HEK293 (cell line): ENCODE measurements at regions not wholly inside any gene's neighbourhood (a gene's known extent, or its start where the extent isn't known, plus 50 kb on each side); places are given as distances from the start of the nearest gene placed in this dataset.
A peak's percentile ranks its signal among the peaks of the same experiment; 100 is the strongest.

ENCODE experiments used
- CTCF ChIA-PET: fragments of 350-600 bp; formaldehyde crosslinking; extraction: SDS; loops from one replicate; lab custom pipeline; 2021; ENCODE audit warnings: antibody characterized with exemption; lab: Yijun Ruan, JAX
- POLR2A ChIA-PET: fragments of 300-600 bp; formaldehyde crosslinking; extraction: SDS; loops from one replicate; lab custom pipeline; 2020; ENCODE audit warnings: antibody characterized with exemption, inconsistent platforms; lab: Yijun Ruan, JAX
- H3K27ac ChIP-seq: fragments of 200-500 bp; sonication (Bioruptor generic); 2 replicates; pipeline ENCODE4 v1.5.1; 2014; ENCODE audit warnings: low read depth, low read length, control low read depth, inconsistent platforms; ENCODE audit errors: extremely low read depth
- H3K36me3 ChIP-seq, 2 experiments: fragments of 200-500 bp in 1 of 2; sonication (Bioruptor generic) in 1 of 2; 1 replicate in 1 of 2; 2 replicates in 1 of 2; pipeline ENCODE4 v1.5.1; 2014 to 2017; ENCODE audit warnings: inconsistent platforms in 2 of 2, low read length in 2 of 2; ENCODE audit not compliant: control insufficient read depth in 2 of 2, insufficient read depth in 1 of 2
- H3K4me1 ChIP-seq: fragments of 200-500 bp; sonication (Bioruptor generic); 2 replicates; pipeline ENCODE4 v1.5.1; 2014; ENCODE audit warnings: mild to moderate bottlenecking, low read length, inconsistent platforms; ENCODE audit not compliant: control insufficient read depth, insufficient read depth
- H3K4me3 ChIP-seq: 2 replicates; pipeline ENCODE4 v1.5.1; 2011; ENCODE audit warnings: low read depth, mild to moderate bottlenecking, control low read depth, low read length, moderate library complexity
- H3K9me3 ChIP-seq: fragments of 200-500 bp; sonication (Bioruptor generic); 2 replicates; pipeline ENCODE4 v1.5.1; 2014; ENCODE audit warnings: low read depth, low read length, inconsistent platforms; ENCODE audit not compliant: control insufficient read depth, insufficient read depth
- ATF2 ChIP-seq: fragments of 450-650 bp; formaldehyde crosslinking; IDR thresholded peaks from 2 replicates; pipeline ENCODE4 v1.5.1; 2016; ENCODE audit warnings: missing biosample characterization, missing genetic modification characterization, low read depth
- BCL11B ChIP-seq: fragments of 450-650 bp; formaldehyde crosslinking; IDR thresholded peaks from 2 replicates; pipeline ENCODE4 v1.5.1; 2016; ENCODE audit warnings: low read depth, missing biosample characterization, missing genetic modification characterization
- GLIS2 ChIP-seq: fragments of 450-650 bp; formaldehyde crosslinking; IDR thresholded peaks from 2 replicates; pipeline ENCODE4 v1.5.1; 2016; ENCODE audit warnings: missing biosample characterization, missing genetic modification characterization
- KLF7 ChIP-seq: fragments of 450-650 bp; formaldehyde crosslinking; IDR thresholded peaks from 2 replicates; pipeline ENCODE4 v1.5.1; 2016; ENCODE audit warnings: missing biosample characterization, missing genetic modification characterization, borderline replicate concordance
- MYNN ChIP-seq: fragments of 450-650 bp; formaldehyde crosslinking; IDR thresholded peaks from 2 replicates; pipeline ENCODE4 v1.5.1; 2016; ENCODE audit warnings: missing biosample characterization, missing genetic modification characterization, borderline replicate concordance
- OVOL3 ChIP-seq: fragments of 450-650 bp; formaldehyde crosslinking; IDR thresholded peaks from 2 replicates; pipeline ENCODE4 v1.5.1; 2016; ENCODE audit warnings: missing biosample characterization, missing genetic modification characterization
- ZFP3 ChIP-seq: fragments of 450-650 bp; formaldehyde crosslinking; IDR thresholded peaks from 2 replicates; pipeline ENCODE4 v1.5.1; 2016; ENCODE audit warnings: low read depth, missing biosample characterization, missing genetic modification characterization
- ZNF114 ChIP-seq: fragments of 450-650 bp; formaldehyde crosslinking; IDR thresholded peaks from 2 replicates; pipeline ENCODE4 v1.5.0; 2017; ENCODE audit warnings: missing biosample characterization, missing genetic modification characterization
- ZNF155 ChIP-seq: fragments of 450-650 bp; formaldehyde crosslinking; IDR thresholded peaks from 2 replicates; pipeline ENCODE4 v1.5.1; 2016; ENCODE audit warnings: missing biosample characterization, missing genetic modification characterization
- ZNF311 ChIP-seq: fragments of 450-650 bp; formaldehyde crosslinking; IDR thresholded peaks from 2 replicates; pipeline ENCODE4 v1.5.1; 2017; ENCODE audit warnings: missing biosample characterization, missing genetic modification characterization, borderline replicate concordance
- ZNF362 ChIP-seq: fragments of 450-650 bp; formaldehyde crosslinking; IDR thresholded peaks from 2 replicates; pipeline ENCODE4 v1.5.1; 2016; ENCODE audit warnings: missing biosample characterization, missing genetic modification characterization
- ZNF416 ChIP-seq: fragments of 450-650 bp; formaldehyde crosslinking; IDR thresholded peaks from 2 replicates; pipeline ENCODE4 v1.5.1; 2016; ENCODE audit warnings: missing biosample characterization, missing genetic modification characterization
- ZNF514 ChIP-seq: fragments of 450-650 bp; formaldehyde crosslinking; IDR thresholded peaks from 2 replicates; pipeline ENCODE4 v1.5.1; 2016; ENCODE audit warnings: missing biosample characterization, missing genetic modification characterization
- ZNF518A ChIP-seq: fragments of 450-650 bp; formaldehyde crosslinking; conservative IDR thresholded peaks from 2 replicates; pipeline ENCODE4 v1.5.1; 2016; ENCODE audit warnings: low read depth, missing biosample characterization, missing genetic modification characterization
- ZNF548 ChIP-seq: fragments of 450-650 bp; formaldehyde crosslinking; IDR thresholded peaks from 2 replicates; pipeline ENCODE4 v1.5.1; 2016; ENCODE audit warnings: missing biosample characterization, missing genetic modification characterization
- ZNF571 ChIP-seq: fragments of 450-650 bp; formaldehyde crosslinking; IDR thresholded peaks from 2 replicates; pipeline ENCODE4 v1.5.0; 2017; ENCODE audit warnings: missing biosample characterization, missing genetic modification characterization
- ZNF629 ChIP-seq: fragments of 450-650 bp; formaldehyde crosslinking; IDR thresholded peaks from 2 replicates; pipeline ENCODE4 v1.5.1; 2017; ENCODE audit warnings: missing biosample characterization, missing genetic modification characterization
- ZNF701 ChIP-seq: fragments of 450-650 bp; formaldehyde crosslinking; IDR thresholded peaks from 2 replicates; pipeline ENCODE4 v1.5.1; 2016; ENCODE audit warnings: missing biosample characterization, missing genetic modification characterization
- ZNF747 ChIP-seq: fragments of 450-650 bp; formaldehyde crosslinking; IDR thresholded peaks from 2 replicates; pipeline ENCODE4 v1.5.1; 2016; ENCODE audit warnings: missing biosample characterization, missing genetic modification characterization
- ZSCAN16 ChIP-seq: fragments of 450-650 bp; formaldehyde crosslinking; IDR thresholded peaks from 2 replicates; pipeline ENCODE4 v1.5.1; 2016; ENCODE audit warnings: missing biosample characterization, missing genetic modification characterization
- TF ChIP-seq, protein P1 (sequence below): fragments of 450-650 bp; formaldehyde crosslinking; IDR thresholded peaks from 2 replicates; pipeline ENCODE4 v1.5.1; 2016; ENCODE audit warnings: missing biosample characterization, missing genetic modification characterization, borderline replicate concordance
- TF ChIP-seq, protein P2 (sequence below): fragments of 450-650 bp; formaldehyde crosslinking; IDR thresholded peaks from 2 replicates; pipeline ENCODE4 v1.5.1; 2017; ENCODE audit warnings: missing biosample characterization, mild to moderate bottlenecking, missing genetic modification characterization, moderate library complexity

DNA sequence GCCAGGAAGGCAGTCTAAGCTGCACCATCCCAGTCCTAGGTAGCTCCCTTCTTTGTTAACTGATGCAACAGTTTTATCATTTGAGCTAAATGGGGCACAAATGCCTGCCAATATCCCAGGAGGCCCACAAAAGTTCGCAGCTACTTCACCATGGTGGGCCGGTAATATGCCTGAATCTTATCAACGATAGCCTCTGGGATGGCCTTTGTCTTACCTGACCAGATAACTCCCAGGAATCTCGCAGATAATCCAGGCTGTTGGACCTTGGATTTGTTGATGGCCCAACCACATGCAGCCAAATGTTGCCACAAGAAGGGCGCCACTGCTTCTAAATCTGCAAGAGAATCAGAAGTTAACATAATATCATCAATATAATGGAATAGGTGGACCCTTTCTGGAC is 83.8 kb upstream of the ATP10B start (continued):
- no peak for TF ChIP-seq ZSCAN16 (tag by site-specific recombination)
- no peak for TF ChIP-seq OVOL3 (tag by site-specific recombination)
- no peak for TF ChIP-seq ZNF701
- TF ChIP-seq ZNF155 = no peak
- no peak for TF ChIP-seq GLIS2
- TF ChIP-seq ZNF514 (tag by site-specific recombination) = no peak
- TF ChIP-seq, protein P1, sequence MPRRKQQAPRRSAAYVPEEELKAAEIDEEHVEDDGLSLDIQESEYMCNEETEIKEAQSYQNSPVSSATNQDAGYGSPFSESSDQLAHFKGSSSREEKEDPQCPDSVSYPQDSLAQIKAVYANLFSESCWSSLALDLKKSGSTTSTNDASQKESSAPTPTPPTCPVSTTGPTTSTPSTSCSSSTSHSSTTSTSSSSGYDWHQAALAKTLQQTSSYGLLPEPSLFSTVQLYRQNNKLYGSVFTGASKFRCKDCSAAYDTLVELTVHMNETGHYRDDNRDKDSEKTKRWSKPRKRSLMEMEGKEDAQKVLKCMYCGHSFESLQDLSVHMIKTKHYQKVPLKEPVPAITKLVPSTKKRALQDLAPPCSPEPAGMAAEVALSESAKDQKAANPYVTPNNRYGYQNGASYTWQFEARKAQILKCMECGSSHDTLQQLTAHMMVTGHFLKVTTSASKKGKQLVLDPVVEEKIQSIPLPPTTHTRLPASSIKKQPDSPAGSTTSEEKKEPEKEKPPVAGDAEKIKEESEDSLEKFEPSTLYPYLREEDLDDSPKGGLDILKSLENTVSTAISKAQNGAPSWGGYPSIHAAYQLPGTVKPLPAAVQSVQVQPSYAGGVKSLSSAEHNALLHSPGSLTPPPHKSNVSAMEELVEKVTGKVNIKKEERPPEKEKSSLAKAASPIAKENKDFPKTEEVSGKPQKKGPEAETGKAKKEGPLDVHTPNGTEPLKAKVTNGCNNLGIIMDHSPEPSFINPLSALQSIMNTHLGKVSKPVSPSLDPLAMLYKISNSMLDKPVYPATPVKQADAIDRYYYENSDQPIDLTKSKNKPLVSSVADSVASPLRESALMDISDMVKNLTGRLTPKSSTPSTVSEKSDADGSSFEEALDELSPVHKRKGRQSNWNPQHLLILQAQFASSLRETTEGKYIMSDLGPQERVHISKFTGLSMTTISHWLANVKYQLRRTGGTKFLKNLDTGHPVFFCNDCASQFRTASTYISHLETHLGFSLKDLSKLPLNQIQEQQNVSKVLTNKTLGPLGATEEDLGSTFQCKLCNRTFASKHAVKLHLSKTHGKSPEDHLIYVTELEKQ (tag by site-specific recombination) = no peak
- TF ChIP-seq, protein P2, sequence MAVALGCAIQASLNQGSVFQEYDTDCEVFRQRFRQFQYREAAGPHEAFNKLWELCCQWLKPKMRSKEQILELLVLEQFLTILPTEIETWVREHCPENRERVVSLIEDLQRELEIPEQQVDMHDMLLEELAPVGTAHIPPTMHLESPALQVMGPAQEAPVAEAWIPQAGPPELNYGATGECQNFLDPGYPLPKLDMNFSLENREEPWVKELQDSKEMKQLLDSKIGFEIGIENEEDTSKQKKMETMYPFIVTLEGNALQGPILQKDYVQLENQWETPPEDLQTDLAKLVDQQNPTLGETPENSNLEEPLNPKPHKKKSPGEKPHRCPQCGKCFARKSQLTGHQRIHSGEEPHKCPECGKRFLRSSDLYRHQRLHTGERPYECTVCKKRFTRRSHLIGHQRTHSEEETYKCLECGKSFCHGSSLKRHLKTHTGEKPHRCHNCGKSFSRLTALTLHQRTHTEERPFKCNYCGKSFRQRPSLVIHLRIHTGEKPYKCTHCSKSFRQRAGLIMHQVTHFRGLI (tag by site-specific recombination) = no peak
- TF ChIP-seq ZNF747 (tag by site-specific recombination) = no peak
- no peak for TF ChIP-seq ZNF629

DNA sequence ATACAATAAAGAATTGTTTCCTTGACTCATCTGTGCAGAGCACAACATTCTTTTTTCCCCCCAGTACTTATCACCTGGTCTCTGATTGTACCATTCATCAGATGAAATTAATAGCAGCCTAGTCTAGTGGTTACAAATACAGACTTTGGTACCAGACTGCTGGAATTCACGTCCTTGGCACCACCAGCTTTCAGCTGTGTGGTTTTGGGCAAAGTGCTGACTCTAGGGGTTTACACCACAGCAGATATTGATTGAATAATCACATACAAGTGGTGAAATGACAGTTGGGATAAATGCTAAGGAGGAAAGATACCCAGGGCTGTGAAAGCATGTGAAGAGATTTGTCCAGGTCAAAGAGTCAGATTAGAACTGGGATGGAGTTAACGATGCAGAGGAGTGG is 79.3 kb upstream of the ATP10B start:
- POLR2A ChIA-PET = no interaction called here
- no peak overlapping the region for H3K4me3 ChIP-seq

GRCh38 chr5:160930406-160930805 is 78.4 kb upstream of the ATP10B start:
- POLR2A ChIA-PET = no interaction called here
- CTCF ChIA-PET = no interaction called here

More for the DNA sequence above, 79.3 kb upstream of the ATP10B start:
- Histone ChIP-seq H3K4me1 (no peaks in the 10 kb centered on the region), H3K27ac (no peak overlapping the region), H3K36me3 (no peaks in the 10 kb centered on the region)
- no peak for TF ChIP-seq ZNF571
- TF ChIP-seq KLF7 (tag by site-specific recombination) = no peak
- no peak for TF ChIP-seq ZNF548 (tag by site-specific recombination)
- no peak for TF ChIP-seq ZNF416 (tag by site-specific recombination)
- TF ChIP-seq ZNF311 (tag by site-specific recombination) = no peak
- no peak for TF ChIP-seq ZNF114 (tag by site-specific recombination)
- TF ChIP-seq, all 188 proteins: peak for 0
- H3K9me3 ChIP-seq = no peaks in the 10 kb centered on the region
- CTCF ChIA-PET = no interaction called here

More at GRCh38 chr5:160930406-160930805, 78.4 kb upstream of the ATP10B start:
- no peak overlapping the region for H3K4me3 ChIP-seq
- no peaks in the 10 kb centered on the region for H3K36me3 ChIP-seq
- H3K9me3 ChIP-seq = no peaks in the 10 kb centered on the region
- H3K27ac ChIP-seq = no peak overlapping the region
- H3K4me1 ChIP-seq = no peaks in the 10 kb centered on the region
- TF ChIP-seq MYNN (tag by site-specific recombination) (no peak), ZFP3 (tag by site-specific recombination) (no peak), ZNF362 (tag by site-specific recombination) (no peak), ATF2 (tag by site-specific recombination) (peak; percentile 67; the same call in 1 of the 2 replicates), BCL11B (no peak), ZNF518A (tag by site-specific recombination) (no peak)
